Activated naive CD8-positive, alpha-beta T cell treated with anti-CD3 and anti-CD28 coated beads, Interleukin-2, amount 50 U/mL, for 16 hours (primary cell): ENCODE measurements at regions not wholly inside any gene's neighbourhood (a gene's known extent, or its start where the extent isn't known, plus 50 kb on each side); places are given as distances from the start of the nearest gene placed in this dataset.

Experiments
- DNase-seq: peaks from one replicate; pipeline ENCODE4 v3.0.0-alpha.2; 2020; ENCODE audit warnings: low read depth, low spot score

GRCh38 chr2:120809151-120809550, 73.5 kb downstream of the GLI2 start:
- no peak for DNase-seq

DNA sequence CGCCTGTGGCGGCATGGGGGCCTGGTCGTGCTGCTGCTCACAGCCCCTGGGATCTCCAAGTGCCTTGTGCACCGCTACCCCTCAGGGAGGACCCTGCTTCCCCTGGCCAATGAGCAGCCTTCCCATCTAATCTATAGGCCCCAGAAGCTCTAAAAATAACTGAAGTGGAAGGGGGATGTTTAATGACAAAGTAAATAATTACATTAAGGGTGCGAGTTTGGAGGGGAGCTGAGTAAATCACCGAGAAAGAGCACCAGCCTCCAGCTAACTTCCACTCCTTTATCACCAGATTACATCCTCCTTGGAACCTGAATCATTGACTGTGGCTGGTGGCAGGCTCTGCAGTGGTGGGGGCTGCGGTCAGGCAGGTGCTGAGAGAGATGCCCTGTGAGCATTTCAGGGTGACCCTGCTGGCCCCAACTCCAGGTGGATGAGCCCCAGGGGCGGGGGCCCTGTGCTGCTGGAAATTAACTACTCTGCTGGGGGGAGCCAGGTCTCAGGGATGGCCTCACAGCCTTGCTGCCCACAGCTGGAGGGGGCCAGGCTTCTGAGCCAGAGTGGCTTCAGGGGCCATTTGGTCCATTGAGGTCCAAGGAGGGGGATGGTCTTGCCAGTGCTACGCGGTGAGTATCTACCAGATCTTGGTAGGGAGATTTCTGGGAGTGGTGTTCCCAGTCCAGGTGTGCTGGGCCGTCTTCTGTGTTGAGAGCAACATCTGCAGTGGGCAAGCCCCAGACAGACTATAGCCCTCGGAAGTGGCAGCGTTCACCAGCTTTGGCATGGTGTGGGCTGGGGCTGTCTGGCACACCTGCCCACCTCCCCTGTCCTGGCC, 74.2 kb downstream of the GLI2 start:
- no peak for DNase-seq

DNA sequence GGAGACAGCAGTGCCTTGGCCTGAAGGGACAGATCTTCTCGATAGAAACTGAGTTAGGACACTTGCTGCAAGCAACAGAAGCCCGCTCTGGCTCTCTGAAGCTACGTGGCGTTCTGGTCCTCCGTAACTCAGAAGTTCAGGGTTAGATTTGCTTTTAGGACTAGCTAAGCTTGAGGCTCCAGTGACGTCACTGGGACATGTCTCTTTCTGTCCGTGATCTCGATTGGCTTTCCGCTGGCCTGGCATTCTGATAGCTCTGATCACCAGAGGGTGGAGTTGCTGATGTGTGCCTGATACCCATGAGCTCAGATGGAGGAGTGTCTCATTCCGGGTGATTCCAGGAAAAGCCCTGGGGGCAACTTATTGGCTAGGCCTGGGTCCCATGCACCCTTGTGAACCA, 75.0 kb downstream of the GLI2 start:
- no peak for DNase-seq

- DNase-seq, result no peak
These were observed 77.2 kb downstream of the GLI2 start for GRCh38 chr2:120812866-120813265.

DNA sequence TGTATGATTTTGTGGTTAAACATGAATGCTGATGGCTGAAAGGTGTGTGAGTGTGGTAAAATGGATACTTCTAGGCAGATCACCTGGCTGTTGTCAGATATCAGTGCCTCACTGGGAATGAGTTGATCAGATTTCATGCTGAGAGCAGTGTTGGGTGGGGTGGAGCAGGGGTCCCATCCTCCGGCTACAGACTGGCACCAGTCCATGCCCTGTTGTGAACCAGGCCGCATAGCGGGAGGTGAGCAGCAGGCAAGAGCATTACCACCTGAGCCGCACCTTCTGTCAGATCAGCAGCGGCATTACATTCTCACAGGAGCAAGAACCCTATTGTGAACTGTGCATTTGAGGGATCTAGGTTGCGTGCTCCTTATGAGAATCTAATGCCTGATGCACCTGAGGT, 78.7 kb downstream of the GLI2 start:
- DNase-seq, result no peak

DNA sequence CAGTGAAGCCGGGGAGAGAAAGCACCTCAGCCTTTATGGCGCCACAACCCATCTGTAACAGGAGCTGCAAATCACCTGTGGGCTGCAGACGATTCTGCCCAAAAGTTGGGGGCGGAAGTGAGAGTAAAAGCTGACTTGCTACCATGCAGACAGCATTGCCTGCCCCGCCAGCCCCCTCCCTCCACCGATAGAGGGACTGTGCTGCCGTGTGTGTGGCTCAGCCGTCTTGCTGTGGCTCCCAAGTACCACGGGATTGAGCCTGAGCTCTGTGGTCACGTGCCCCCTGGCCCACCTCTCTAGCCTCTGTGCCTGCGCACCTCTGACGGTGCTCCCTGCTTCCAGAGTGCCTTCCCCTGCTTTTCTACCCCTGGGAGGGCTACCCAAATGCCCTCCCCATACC, 79.6 kb downstream of the GLI2 start:
- no peak for DNase-seq

- no peak for DNase-seq
These were observed 81.7 kb downstream of the GLI2 start for GRCh38 chr2:120817136-120817955.

DNA sequence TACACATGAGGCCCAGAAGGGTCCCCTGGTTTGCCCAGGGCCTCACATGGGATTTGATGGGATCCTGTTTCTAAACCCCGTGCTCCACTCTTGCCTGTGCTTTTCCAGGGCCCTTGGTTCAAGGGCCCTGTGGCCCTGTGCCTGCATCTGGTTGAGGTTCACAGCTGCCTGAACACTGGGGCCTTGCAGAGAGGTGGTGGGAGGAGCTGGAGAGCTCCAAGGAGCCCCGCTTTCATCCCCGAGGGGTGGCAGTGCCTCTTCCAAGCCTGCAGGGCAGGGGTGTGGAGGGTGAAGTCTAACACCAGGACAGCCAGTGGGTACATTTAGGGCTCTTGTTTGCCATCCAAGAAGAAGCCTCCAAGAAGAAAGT, 82.3 kb downstream of the GLI2 start:
- DNase-seq, result no peak

DNA sequence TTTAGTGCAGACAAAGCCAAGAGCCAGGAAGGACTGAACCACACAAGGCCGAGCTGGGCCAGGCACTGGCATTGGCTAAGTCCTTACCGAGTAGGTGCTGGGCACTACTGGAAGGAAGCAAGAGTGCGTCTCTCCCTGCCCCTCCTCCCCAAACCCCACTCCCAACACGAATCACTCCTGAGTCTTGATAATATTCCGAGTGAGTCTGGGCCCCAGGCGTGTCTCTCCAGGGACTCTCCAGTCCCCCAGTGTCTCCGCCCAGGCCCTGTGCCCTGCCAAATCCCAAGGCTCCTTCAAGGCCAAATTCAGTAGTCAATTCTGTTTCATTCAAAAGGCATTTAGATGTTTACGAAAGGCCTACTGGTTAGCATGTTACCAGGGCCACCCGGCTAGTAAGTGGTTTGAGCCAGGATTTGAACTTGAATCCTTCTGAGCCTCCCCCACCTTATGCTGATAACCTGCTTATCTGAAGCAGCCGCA, 82.8 kb downstream of the GLI2 start:
- DNase-seq, result no peak

DNA sequence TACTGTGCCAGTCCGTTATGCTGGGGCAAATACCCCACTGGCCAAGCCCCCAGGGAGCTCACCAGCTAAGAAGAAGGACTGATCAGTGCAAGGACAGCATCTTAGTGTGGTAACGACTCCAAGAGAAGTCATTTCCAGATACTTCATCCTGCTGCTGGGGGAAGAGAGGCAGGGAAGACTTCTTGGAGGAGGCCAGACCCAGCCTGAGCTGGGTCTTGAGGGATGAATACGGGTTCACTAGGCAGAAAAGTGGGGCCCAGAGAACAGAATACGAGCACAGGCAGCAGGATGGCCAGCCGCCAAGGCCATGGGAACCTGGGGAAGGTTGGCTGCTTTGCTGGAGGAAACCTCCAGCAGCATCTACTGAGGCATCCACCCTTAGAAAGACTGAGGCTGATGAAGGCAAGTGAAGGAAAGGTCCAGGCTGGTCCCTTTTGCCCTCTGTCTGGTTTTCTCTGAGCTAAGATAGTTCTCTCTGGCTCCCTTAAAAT, 84.1 kb downstream of the GLI2 start:
- no peak for DNase-seq

DNA sequence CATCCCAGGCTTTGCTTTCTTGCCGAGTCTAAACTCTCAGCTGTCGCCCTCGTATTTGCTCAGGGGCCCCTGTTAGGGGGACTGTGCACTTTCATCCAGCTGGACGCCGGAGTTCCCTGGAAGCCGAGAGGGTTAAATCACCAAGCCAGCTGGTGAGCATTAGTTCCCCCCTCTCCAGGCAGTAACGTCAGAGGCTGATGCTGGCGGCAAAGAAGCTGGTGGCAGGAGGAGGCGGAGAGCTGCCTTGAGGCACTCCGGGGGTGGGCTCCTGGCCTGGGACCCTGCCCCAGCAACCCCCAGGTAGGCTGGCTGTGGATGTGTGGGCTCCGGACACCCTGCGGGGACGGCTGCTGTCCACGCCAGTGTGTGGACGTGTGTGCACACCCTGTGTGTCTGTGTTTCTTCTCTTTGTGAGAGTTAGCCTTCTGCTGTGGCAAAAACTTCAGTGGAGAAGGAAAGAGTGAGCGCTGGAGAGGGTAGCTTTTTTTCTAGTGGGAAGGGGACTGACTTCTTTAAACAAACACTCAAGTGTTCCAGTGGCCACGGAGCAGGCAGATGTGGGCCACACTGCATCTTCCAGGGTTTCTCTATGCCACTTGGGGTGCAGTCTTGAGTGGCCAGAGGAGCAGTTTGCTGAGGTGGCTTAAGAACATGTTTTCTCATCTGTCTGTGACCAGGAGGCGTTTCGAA, 84.7 kb downstream of the GLI2 start:
- no peak for DNase-seq

- DNase-seq, result no peak
These were observed 85.2 kb downstream of the GLI2 start for GRCh38 chr2:120820953-120821279.

DNA sequence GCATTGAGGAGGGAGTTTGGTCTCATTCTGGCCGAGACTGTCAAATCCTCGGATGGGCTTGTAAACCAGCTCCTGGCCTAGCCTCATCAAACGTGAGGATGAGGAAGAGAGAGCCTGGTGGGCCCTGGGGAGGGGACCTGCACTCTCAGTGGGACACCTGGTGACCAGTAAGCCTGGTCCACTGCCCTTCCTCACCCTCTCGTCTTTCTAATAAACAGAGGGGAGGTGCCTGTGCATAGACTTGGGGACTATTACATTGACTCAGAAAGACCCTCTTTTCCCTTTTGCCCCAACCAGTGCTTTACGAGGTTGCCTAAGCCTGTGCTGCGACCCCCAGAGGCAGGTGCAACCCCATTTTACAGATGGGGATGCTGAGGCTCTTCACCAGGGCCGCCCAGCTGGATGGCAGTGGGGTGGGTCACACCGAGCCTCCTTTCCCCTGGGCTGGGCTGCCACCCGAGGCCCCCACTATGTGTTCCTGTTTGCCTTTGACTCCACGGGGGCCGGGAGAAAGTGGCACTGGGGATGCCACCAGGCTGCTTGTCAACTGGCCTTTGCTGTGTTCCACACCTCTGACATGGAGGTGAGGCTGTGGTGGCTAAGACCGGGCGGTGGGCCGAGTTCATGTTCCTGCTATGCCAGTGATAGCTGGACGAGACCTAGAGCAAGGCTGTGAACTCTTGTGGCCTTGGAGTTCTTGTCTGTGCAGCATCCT, 85.9 kb downstream of the GLI2 start:
- no peak for DNase-seq

DNA sequence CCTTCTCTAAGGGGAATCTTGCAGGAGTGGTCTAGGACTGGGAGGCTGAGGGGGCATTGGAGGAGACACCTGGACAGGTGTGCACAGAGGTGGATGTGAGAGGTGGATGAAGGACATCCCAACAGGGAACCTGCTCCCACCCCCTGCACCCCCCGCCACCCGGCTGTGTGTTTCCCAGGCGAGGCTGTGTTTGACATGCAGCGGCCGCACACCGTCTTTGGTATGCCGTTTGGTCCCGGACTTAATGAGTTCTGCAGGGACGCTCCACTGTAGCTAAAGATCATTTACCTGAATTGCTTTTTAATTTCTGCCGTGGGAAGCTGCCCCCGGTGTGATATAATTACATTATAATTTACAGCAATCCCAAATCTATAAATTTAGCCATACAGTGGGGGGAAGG, 87.3 kb downstream of the GLI2 start:
- DNase-seq, result no peak

DNA sequence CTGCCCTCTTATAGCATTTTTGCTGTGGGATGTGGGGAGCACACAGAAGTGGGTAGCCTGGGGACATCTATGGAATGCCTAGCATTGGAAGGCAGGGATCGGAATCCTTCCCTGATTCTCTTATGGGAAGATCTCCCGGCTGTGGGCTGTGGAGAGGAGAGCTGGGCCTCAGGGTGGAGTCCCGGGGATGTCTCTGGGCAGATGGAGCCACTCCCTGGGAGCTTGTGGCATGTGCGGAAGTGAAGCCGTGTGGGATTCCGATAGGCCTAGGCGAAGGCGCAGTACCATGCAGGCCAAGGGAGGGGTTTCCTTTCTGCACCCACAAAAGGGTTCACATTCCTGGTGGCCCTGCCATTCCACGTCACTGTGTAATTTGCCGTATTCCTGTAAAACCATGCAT, 87.9 kb downstream of the GLI2 start:
- DNase-seq, result no peak

GRCh38 chr2:120824246-120824645, 88.6 kb downstream of the GLI2 start:
- no peak for DNase-seq

DNA sequence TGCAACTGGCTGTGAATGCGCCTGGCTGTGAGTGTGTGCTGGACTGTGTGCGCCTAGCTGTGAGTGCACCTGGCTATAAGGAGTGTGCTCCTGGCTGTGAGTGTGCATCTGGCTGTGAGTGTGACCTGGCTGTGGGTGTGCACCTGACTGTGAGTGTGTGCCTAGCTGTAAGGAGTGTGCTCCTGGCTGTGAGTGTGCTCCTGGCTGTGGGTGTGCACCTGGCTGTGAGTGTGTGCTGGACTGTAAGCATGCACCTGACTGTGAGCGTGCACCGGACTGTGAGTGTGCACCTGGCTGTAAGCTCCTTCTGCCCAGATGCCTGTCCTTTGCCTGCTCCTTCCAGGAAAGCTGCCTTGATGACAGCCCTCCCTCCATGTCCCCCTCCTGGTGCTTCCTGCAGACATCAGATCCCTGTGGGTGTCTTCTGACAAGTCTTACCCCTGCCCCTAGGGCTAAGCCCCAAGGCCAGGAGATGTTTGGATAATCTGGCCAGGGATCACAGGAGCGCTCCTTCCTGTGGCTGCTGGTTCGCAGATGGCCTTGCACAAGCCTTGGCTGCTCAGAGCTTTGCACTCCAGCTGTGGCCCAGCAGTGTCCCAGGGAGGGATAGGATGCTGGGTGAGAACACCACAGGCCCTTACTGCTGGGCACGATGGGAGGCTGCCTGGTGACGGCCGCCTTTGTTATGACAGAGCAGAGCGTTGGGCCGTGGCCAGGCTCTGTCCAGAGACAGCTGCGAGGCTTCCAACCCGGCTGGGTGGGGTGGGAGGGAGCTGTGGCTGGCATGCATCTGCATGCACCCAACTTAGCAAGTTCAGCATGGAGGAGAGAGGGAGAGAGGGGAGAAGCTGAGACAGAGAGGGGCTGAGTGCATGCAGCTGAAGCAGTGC, 89.9 kb downstream of the GLI2 start:
- DNase-seq, result no peak

GRCh38 chr2:120826260-120826648, 90.6 kb downstream of the GLI2 start:
- no peak for DNase-seq

GRCh38 chr2:120826716-120827410, 91.2 kb downstream of the GLI2 start:
- DNase-seq, result no peak

DNA sequence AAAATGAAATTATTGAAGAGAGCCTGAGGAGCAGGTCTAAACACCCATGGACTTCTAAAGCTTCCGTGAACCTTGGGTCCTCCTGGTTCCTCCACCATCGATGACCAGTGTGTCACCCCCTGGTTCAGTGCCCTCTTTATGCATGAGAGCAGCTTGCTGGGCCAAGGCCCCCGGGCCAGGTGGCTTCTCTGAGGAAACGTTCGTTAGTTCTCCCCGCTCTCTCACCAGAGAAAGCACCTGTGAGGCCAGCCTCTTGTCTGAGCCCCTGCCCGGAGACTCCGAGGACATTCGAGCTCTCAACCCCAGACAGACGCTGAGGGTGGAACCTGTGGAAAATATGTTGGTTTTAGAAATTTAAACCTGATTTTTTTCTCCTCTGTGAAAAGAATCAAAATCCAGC, 92.4 kb downstream of the GLI2 start:
- no peak for DNase-seq
